ENCODE measurements at regions not wholly inside any gene's neighbourhood (a gene's known extent, or its start where the extent isn't known, plus 50 kb on each side); places are given as distances from the start of the nearest gene placed in this dataset.

DNA sequence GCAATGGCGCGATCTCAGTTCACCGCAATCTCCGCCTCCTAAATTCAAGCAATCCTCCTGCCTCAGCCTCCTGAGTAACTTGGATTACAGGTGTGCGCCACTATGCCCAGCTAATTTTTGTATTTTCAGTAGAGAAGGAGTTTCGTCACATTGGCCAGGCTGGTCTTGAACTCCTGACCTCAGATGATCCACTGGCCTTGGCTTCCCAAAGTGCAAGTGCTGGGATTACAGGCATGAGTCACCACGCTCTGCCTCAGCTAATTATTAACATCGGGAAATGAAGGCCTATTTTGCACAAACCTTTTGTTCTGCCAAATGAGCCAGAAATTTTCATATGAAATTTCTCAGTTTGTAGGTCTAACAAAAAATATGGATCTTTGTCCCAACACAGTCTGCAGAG is 106.7 kb upstream of the ODAD2 start:
- TF ChIP-seq CTCF (tag by site-specific recombination; IDR thresholded peaks at IDR 0.05) (no peak), ZBTB48 (tag by site-specific recombination; IDR thresholded peaks at IDR 0.05) (no peak), ZBTB49 (tag by site-specific recombination; IDR thresholded peaks at IDR 0.05; ENCODE audit: low read depth) (no peak)
